RPMI7951 (cell line): ENCODE measurements at regions not wholly inside any gene's neighbourhood (a gene's known extent, or its start where the extent isn't known, plus 50 kb on each side); places are given as distances from the start of the nearest gene placed in this dataset.
"Not testable (repeated sequence)": the region's sequence is repeated elsewhere in the genome, so short reads cannot be mapped to it uniquely, and the experiment has no call there.

Experiments
- DNase-seq: peaks from one replicate; pipeline ENCODE4 v3.0.0-alpha.2; 2012; ENCODE audit warnings: low read depth

DNA sequence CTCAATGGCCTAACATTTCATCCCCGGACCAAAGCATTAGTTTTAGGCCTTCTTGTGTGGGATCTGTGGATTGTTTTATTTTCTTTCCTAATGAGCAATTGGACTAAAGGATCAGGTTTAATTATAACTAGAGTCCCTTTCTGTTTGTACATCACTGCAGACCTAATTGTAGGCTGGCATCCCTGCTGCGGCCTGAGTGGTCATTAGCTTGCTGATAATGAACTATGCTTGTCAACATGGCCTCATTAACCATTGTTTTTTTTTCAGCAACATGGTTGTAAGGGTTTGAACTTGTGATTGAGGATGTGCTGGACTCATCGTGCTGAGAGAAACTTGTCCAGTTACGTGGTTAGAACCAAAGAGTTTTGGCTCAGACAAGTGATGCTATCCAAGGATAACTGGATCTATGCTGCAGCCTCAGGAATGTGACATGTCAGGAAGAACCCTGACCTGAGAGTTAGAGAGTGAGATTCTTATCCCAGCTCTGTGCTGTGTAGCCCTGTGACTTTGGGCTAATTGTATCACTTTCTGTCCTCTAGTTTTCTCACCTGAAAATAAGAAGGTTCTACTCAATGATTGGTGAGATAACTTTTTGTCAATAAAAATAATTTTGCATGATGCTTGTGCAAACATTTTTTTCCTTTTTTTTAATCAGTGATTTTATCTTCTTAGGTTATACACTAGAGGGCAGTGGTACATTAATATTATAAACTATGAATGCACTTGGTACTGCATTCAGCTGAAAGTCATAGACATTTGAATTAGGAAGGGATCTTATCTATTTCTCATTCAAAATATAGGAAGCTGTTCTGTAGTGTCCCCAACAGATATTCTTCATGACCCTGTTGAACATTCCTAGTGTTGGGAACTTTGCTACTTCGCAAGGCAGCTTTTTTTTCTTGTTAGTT, 140.9 kb downstream of the RNF144B start:
- no peak for DNase-seq

DNA sequence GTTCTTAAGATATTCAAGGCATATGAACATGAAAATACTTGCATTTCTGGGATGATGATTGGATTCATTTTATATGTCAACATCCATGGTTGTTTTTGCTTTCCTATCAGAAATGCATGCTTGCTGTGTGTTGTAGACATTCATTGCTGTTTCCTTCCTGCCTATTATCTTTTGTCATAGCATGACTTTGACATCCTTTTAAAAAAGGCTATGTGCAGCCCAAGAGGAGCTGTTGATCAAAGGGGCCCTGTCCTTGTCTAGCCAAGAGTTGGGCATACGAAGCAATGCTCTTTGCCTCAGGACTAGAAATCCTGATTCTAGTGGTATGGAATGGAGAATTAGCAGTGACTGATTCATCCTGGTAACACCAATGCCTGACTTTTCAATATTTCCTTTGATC, 143.1 kb downstream of the RNF144B start:
- DNase-seq = peak; percentile 2

DNA sequence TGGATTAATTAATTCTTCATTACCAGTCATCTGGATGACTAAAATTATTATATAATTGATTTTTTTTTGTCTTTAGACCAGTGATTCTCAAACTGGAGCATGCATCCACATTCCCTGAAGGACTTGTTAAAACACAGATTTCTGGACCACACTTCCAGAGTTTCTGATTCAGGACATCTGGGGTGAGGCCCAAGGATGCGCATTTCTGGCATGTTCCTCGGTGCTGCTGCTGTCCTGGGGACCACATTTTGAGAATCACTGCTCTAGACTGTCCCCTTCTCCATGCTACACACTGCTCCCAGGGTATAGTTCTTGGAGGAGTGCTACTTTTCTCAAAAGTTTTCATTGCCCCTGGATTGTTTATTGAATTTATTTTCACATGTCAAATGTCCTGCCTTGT, 145.0 kb downstream of the RNF144B start:
- no peak for DNase-seq

DNA sequence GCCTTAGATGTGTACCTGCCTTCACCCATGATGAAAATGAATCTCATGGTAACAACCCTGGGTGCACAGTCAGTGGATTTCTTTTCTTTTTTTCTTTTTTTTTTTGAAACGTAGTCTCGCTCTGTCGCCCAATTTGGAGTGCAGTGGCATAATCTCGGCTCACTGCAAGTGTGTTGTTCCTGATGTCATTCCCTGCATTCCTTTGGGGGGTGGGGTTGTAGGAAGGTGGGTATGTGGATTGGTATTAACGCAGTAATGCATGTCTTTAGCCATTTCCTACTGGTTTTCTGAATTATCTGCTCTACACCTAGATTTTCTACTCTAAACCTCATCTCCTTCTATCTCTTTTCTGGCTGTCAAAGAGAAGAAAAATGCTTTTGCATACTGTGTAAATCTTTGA, 146.6 kb downstream of the RNF144B start:
- DNase-seq = no peak

DNA sequence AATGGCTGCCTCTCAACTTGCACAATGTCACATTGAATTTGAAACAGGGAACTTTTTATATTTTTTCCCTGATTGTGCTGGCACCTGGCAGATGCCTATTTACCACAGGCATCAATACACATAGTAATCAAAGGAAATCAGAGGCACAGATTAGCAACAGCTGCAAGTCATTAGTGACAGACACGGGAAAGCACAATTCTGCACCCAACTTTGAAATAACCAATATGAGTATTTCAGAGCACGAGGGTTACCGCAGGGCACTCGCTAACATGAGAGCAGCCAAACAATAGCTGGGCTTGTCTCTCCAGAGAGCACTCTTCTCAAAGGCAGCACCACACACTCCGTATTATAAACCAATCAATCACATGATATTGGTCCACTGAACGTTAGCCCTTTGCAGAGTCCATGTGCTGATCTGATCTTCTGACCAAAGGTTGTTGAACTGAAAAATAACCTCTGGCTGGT, 149.5 kb downstream of the RNF144B start:
- DNase-seq = peak; percentile 29

DNA sequence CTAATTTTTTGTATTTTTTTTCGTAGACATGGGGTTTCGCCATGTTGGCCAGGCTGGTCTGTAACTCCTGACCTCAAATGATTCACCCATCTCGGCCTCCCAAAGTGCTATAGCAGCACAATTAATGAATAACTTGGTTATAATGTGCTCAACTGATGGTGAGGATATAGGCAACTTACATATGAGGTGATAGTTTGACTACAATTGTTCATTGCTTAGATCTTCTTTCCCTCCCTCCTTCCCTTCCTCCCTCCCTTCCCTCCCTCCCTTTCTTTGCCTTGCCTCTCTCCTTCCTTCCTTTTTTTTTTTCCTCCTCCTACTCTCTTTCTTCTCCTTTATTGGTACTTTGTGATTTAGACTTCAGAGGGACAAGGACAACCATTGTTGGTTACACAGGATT, 151.2 kb downstream of the RNF144B start:
- DNase-seq = no peak

DNA sequence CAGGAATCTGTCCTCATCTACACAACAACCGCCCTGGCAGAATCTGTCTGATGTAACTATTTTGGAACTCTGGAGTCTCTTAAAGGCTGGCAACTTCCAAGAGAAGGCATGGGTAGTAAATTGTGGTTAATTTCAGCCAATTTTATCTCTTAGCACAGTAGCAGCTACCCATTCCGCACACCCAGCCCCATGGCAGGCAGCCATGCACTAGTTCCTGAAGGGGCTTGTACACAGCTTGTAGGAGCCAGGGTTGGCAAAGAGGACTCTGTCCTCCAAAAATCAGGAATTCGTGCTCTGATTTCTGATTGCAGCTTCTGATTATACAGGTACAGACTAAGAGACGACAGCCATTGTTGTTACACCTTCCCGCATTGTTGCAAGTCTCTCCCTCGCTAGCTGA, 155.9 kb downstream of the RNF144B start:
- no peak for DNase-seq

DNA sequence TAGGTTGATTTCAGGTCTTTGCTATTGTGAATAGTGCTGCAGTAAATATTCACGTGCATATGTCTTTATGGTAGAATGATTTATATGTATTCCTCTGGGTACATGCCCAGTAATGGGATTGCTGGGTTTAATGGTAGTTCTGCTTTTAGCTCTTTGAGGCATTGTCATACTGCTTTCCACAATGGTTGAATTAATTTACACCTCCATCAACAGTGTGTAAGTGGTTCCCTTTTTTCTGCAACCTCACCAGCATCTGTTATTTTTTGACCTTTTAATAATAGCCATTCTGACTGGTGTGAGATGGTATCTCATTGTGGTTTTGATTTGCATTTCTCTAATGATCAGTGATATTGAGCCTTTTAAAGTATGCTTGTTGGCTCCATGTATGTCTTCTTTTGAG, 158.0 kb downstream of the RNF144B start:
- DNase-seq = not testable (repeated sequence)

DNA sequence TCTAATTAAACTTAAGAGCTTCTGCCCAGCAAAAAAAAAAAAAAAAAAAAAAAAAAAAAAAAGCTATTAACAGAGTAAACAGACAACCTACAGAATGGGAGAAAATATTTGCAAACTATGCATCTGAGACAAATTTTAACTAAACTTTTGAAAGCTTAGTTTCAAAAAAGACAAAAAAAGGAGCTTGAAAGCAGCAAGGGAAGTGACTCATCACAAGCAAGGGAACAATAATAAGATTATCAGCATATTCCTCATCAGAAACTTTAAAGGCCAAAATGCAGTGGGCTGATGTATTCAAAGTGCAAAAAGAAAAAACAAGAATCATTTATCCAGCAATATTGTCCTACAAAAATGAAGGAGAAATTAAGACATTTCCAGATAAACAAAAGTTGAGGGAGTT, 158.6 kb downstream of the RNF144B start:
- DNase-seq = no peak

DNA sequence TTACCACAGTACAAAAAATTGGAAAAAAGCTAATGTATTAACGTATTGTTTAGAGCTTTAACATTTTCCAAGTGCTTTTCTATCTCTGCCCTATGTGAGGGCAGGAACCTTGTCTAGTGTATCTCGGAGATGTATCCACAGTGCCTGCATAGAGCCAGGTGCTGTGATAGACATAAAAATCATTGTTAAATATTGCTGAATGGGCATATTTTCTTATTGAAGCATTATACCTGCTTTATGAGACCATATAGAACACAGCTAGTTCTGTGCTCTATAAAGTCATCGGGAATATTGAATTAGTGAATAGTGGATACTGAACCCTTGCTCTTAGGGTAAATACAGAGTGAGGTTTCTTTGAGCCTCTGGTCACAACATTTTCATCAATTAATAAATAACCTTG, 163.0 kb downstream of the RNF144B start:
- DNase-seq = no peak

DNA sequence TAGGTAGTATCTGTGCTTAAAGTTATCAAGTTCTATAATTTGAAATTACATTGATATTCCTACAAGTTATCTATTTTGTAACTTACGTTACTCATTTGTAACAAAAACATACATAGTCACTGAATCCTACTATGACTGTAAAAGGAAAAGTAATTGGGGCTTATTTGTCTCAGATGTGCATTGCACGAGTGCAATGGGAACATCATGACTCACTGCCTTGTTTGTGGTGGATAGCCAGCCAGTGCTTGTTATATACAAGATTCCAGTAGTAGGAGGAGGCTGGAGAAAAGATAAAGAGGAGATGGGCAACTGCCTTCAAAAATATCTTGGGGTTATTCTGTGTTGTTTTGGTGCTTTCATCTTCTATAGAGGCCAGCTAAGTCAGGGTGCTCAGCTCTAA, 164.1 kb downstream of the RNF144B start:
- DNase-seq = peak; percentile 21

DNA sequence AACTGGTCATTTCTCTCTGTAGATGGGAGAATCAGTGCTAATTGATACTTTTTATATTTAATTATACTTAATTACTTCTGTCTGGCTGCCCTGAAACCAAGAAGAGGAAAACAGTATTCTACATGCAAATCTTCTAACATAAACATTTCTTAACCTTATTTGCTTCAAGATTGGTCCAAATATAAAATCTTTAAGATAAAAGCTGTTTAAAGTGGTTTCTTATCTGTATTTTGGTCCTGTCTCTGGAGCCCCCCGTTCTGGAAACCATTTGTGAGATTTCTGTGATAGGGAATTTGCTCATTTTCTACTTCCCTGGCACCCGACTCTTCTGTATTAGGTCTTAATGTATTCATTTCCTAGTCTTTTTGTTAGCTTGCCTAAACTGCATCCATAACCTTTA, 168.6 kb downstream of the RNF144B start:
- DNase-seq = no peak

DNA sequence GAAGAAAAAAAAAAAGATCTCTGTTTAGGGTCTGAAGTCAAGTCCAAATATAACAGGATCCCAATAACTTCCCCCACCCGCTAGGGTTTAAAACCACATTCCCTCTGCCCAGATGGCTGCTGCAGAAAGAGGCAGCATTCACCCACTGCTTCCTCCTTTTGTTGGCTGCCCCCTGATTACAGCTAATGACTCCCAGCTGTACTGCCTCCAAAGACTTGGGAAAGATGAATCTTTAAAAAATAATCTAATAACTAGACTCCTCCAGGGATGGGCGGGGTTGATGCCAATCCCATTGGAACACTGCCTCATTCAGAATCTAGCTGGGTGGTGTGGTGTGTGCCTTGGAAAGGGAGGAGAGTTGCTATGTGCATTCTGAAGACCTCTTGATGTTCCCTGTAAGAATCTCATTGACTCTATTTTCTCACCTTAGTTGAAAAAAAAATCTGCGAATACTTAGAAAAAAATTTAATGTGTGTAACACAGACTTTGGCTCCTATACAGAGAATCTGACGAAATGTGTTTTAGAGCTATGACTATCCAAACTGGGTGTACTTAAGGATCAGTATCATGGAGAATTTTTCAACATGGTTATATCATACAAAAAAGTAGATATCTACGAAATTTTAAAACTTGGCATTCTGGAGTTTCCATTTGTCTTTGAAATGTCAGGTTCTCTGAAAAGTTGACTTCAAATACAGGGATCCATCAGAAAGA, 174.0 kb downstream of the RNF144B start:
- DNase-seq = peak; percentile 53

DNA sequence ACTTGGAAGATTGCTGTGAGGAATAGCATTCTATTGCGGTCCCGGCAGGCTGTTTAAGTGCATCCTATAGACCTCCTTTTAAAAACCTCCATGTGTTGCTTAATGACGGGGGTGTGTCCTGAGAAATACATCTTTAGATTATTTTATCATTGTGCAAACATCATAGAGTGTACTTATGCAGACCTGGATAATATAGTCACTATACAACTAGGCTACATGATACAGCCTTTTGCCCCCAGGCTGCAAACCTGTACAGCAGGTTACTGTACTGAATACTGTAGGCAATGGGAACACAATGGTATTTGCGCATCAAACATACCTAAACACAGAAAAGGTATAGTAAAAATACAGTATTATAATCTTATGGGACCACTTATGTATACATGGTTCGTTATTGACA, 175.6 kb downstream of the RNF144B start:
- DNase-seq = no peak

DNA sequence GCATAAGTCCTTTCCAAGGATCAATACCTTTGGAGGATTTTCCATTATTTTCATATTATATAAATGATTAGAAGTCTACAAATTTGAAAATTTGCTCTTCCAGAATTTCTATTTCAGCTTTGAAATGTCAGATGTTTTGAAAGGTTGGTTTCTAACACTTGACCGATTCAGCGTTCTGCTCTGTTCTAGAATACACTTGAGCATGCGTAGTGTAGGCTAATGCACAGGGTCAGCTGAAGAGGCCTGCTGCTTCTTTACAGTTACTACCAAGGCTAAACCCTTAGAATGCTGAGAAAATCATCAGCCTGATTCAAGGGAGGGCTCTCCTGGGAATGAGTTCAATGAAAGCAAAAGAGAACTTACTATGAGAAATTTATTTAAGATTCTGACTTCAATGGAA, 177.6 kb downstream of the RNF144B start:
- DNase-seq = no peak

DNA sequence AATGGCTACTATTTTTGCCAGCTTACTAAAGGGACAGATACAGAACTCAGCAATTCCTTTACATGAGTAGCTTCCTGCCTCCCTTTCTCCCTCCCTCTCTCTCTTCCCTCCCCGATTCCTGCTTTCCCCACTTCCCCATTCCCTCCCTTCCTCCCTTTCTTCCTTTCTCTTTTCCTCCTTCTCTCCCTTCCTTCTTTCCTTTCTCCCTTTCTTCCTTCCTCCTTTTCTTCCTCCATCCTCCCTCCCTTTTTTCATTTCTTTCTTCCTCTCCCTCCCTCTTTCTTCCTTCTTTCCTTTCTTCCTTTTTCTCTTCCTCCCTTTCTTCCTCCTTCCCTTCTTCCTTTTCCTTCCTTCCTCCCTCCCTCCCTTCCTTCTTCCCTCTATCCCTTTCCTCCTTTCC, 178.1 kb downstream of the RNF144B start:
- no peak for DNase-seq

DNA sequence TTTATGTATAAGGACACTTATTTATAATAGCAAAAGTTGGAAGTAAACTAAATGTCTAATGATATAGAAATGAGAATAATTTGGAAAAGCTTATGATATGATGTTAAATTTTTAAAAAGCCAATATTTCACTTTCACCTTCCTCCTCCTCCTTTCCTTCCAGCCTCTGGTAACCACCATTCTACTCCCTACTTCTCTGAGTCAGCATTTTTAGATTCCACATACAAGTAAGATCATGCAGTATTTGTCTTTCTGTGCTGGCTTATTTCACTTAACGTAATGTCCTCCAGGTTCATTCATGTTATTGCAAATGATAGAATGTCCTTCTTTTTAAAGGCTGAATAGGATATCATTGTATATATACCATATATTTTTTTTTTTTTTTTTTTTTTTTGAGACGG, 180.2 kb downstream of the RNF144B start:
- DNase-seq = no peak

DNA sequence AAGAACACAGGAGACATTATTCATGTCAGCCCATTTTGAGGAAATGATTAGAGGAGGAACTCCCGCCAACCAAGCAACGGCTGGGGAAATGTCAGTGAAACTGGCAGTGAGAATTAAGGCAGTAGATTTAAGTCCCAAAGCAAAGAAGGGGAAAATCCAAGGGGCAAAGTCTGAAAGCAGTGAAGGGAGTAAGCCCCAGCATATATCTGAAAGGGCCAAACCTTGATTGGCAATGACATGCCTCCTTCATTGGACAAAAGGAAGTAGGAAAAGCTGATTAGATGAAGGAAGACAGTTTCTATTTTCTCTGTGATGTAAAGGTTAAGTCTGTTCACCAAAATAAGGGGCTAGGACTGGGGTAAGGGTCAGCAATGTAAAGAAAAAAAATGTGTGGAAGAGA, 190.3 kb downstream of the RNF144B start:
- no peak for DNase-seq

DNA sequence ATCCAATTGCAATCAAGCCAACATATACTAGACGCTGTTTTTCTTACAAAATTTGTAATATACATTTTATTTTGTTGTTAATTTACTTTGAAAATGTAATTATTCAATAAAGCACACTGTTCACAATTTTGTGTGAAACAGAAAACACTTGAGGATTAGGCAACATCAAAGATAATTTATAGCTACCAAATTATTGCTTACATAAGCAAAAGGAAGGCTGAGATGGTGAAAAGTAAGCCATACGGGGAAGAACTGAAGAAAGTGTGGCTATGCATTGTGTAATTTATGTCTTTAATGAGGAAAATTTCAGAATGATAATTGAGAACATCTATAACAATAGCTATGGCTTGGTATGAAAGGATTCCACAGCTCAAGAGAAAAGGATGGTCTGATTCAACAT, 192.0 kb downstream of the RNF144B start:
- no peak for DNase-seq

DNA sequence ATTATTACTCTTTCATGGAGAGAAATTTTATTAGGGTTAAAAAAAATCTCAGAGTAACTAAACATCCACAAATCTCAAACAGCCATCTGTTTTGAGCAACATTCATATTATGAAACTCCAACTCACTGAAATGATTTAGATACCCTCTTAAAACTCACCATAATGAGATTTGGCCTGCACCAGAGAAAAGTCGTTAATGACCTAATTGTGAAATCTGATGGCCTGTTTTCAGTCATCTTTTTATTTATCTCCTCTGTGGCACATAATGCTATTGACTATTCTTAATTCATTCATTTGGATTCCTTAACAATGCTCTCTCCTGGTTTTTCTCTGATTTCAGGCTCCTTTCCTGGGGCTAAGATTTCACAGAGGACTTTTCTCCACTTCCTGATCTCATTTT, 192.7 kb downstream of the RNF144B start:
- no peak for DNase-seq

DNA sequence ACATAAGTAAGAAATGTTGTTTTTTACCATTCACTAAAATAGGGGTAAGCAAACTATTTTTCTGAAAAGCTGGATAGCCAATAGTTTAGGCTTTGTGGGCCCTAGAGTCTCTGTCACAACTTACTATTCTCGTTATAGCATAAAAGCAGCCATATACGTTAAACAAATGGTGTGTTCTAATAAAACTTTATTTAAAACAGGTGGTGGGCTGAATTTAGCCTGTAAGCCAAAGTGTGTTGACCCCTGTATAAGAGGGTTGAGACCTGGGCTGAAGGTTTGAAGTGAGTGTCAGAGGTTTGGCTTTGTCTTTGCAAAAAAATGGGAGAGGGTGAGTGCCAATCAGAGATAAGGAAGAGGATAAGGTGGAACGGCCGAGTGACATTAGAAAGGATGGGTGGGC, 197.2 kb downstream of the RNF144B start:
- DNase-seq = no peak

DNA sequence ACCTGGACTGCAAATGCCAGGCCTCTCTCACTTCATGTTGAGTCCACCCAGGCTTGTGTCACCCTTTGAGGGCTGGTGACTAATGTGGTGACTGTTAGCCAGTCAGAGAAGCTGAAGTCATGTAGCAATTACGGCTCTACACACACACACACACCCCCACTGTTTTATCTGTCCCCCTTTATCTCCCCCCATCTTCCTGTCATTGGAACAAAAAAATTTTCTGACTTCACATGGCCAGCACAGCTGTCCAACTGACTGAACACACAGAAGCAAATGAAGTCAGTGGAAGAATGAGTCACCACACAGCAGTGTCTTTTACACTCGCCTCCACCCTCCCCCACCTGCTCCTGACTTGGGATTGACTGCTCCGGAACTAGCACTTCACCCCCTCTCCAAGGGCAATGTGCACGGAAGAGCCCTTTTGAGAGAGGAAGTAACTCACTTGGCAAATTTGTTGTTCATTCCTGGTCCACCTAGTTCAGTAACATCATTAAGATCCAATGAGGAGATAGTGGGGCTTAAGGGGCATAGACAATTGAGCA, 198.0 kb downstream of the RNF144B start:
- DNase-seq = peak; percentile 72

DNA sequence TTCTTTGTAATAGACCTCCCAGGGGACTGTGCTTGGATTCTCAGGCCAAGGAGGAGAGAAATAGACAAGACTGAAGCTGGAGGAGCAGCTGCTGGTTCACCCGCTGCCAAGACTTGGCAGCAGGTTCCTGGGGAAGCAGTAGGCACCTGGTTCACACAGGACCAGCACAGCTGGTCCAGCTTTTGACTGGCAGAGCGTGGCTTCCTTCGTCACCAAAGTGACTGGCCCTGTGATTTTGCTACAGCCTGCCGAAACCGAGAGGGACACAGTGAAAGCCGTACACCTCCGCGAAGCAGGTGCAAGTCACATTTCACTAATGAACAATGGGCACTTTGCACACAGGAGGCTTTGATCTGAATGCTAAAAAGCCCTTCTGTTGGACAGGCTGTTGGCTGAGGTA, 199.0 kb downstream of the RNF144B start:
- DNase-seq = no peak
